ENCODE measurements at regions not wholly inside any gene's neighbourhood (a gene's known extent, or its start where the extent isn't known, plus 50 kb on each side); places are given as distances from the start of the nearest gene placed in this dataset.
"Not testable (repeated sequence)": the region's sequence is repeated elsewhere in the genome, so short reads cannot be mapped to it uniquely, and the experiment has no call there.

DNA sequence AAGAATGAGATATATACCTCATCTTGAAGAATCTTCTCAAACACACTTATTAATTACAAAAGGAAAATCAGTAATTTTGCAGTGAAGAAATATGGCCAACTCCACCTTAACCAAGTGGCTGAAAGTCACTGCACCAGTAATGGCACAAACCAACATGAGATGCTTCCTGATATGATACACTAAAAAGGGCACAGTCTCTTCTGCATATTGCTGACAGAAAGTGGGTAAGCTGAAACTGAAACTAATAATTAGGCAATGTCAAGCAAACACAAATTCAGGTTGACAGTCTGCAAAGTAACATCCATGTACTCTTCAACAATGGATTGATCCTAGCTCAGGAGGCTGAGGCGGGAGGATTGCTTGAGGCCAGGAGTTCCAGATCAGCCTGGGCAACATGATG lies 56.1 kb downstream of the ZNF22 start:
- H3K27ac ChIP-seq; H3K4me1 ChIP-seq; intact Hi-C loops (cut with DNase I); DNase-seq; H3K36me3 ChIP-seq; H3K4me3 ChIP-seq; H3K9me3 ChIP-seq; H3K27me3 ChIP-seq; ATAC-seq: not testable (repeated sequence)
- no CpG with 5 or more reads among the region's 1 CpG for WGBS (ENCODE audit: insufficient coverage, low coverage, low lambda C conversion rate, missing lambda C conversion rate)

DNA sequence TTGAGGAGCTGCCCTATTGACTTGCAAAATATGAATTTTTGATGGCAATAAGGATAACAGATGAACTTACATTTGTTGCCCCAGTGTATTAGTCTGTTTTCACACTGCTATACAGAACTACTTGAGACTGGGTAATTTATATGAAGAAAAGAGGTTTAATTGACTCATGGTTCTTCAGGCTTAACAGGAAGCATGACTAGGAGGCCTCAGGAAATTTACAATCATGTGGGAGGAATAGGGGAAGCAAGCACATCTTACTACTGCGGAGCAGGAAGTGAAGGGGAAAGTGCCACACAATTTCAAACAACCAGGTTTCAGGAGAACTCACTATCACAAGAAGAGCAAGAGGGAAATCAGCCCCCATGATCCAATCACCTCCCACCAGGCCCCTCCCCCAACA lies 57.9 kb downstream of the ZNF22 start:
- no peak for TF ChIP-seq POLR2A (IDR thresholded peaks at IDR 0.05)
- TF ChIP-seq, protein P1, sequence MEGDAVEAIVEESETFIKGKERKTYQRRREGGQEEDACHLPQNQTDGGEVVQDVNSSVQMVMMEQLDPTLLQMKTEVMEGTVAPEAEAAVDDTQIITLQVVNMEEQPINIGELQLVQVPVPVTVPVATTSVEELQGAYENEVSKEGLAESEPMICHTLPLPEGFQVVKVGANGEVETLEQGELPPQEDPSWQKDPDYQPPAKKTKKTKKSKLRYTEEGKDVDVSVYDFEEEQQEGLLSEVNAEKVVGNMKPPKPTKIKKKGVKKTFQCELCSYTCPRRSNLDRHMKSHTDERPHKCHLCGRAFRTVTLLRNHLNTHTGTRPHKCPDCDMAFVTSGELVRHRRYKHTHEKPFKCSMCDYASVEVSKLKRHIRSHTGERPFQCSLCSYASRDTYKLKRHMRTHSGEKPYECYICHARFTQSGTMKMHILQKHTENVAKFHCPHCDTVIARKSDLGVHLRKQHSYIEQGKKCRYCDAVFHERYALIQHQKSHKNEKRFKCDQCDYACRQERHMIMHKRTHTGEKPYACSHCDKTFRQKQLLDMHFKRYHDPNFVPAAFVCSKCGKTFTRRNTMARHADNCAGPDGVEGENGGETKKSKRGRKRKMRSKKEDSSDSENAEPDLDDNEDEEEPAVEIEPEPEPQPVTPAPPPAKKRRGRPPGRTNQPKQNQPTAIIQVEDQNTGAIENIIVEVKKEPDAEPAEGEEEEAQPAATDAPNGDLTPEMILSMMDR (IDR thresholded peaks at IDR 0.05): no peak
- no peak overlapping the region for H3K4me3 ChIP-seq
- intact Hi-C loops (cut with DNase I): no loop called here
- WGBS (ENCODE audit: insufficient coverage, low coverage, low lambda C conversion rate, missing lambda C conversion rate): 45% methylated on average over 1 of the region's 1 CpG
- DNase-seq (no peak), ATAC-seq (no peak)
- H3K4me1 ChIP-seq: no peaks in the 10 kb centered on the region
- H3K36me3 ChIP-seq: no peaks in the 10 kb centered on the region
- no peak overlapping the region for H3K27ac ChIP-seq
- no peaks in the 10 kb centered on the region for H3K9me3 ChIP-seq
- H3K27me3 ChIP-seq: no peaks in the 10 kb centered on the region

GRCh38 chr10:45058992-45059561 lies 58.4 kb downstream of the ZNF22 start:
- H3K27me3 ChIP-seq: no peaks in the 10 kb centered on the region
- intact Hi-C loops (cut with DNase I): no loop called here
- H3K4me1 ChIP-seq: no peaks in the 10 kb centered on the region
- WGBS (ENCODE audit: insufficient coverage, low coverage, low lambda C conversion rate, missing lambda C conversion rate): 79% methylated on average over 2 of the region's 4 CpGs
- H3K4me3 ChIP-seq: no peak overlapping the region
- no peak for TF ChIP-seq POLR2A (IDR thresholded peaks at IDR 0.05)
- TF ChIP-seq, protein P1 (IDR thresholded peaks at IDR 0.05): no peak
- H3K27ac ChIP-seq: no peak overlapping the region
- no peaks in the 10 kb centered on the region for H3K9me3 ChIP-seq
- DNase-seq (no peak), ATAC-seq (no peak)
- H3K36me3 ChIP-seq: no peaks in the 10 kb centered on the region

DNA sequence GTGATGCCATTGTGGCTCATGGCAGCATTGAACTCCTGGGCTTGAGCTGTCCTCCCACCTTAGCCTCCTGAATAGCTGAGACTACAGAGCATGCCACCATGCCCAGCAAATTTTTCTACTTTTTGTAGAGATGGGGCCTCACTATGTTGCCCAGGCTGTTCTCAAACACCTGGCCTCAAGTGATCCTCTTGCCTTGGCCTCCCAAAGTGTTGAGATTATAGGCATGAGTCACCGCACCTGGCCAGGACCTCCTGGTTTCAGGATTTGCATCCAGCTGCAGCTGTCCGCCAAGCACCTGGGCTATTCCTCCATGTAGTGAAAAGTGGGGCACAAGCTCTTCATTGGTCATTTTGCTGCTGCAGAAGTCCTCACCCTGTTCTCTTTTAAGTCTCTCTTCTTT lies 58.9 kb downstream of the ZNF22 start:
- Histone ChIP-seq H3K36me3 (no peaks in the 10 kb centered on the region), H3K4me3 (no peak overlapping the region), H3K27me3 (no peaks in the 10 kb centered on the region), H3K9me3 (no peaks in the 10 kb centered on the region), H3K4me1 (no peaks in the 10 kb centered on the region), H3K27ac (no peak overlapping the region)
- TF ChIP-seq, protein P1 (IDR thresholded peaks at IDR 0.05): no peak
- TF ChIP-seq POLR2A (IDR thresholded peaks at IDR 0.05): no peak
- ATAC-seq: no peak
- intact Hi-C loops (cut with DNase I): no loop called here
- 92% methylated on average over 2 of the region's 2 CpGs for WGBS (ENCODE audit: insufficient coverage, low coverage, low lambda C conversion rate, missing lambda C conversion rate)
- no peak for DNase-seq

- no peak overlapping the region for H3K4me3 ChIP-seq
- H3K27me3 ChIP-seq: no peaks in the 10 kb centered on the region
- H3K27ac ChIP-seq: no peak overlapping the region
- 85% methylated on average over 4 of the region's 8 CpGs for WGBS (ENCODE audit: insufficient coverage, low coverage, low lambda C conversion rate, missing lambda C conversion rate)
- intact Hi-C loops (cut with DNase I): no loop called here
- ATAC-seq (no peak), DNase-seq (no peak)
- H3K4me1 ChIP-seq: no peaks in the 10 kb centered on the region
- TF ChIP-seq, protein P1 (IDR thresholded peaks at IDR 0.05): no peak
- H3K36me3 ChIP-seq: no peaks in the 10 kb centered on the region
- no peaks in the 10 kb centered on the region for H3K9me3 ChIP-seq
These were observed 61.3 kb downstream of the ZNF22 start for GRCh38 chr10:45061982-45062381.

Measured in right lobe of liver (tissue), 6 donors.